ENCODE measurements at regions not wholly inside any gene's neighbourhood (a gene's known extent, or its start where the extent isn't known, plus 50 kb on each side); places are given as distances from the start of the nearest gene placed in this dataset.
A peak's percentile ranks its signal among the peaks of the same experiment; 100 is the strongest.

- Histone ChIP-seq H4K20me1 (ENCODE audit: control insufficient read depth, extremely low read depth, insufficient read depth, low read length) (no peaks in the 10 kb centered on the region), H2AFZ (ENCODE audit: control insufficient read depth, low read length) (no peak overlapping the region), H3K9me3 (ENCODE audit: control insufficient read depth, low read depth, low read length) (no peaks in the 10 kb centered on the region), H3K27ac (ENCODE audit: control insufficient read depth, insufficient read depth, low read length) (no peak overlapping the region), H3K4me2 (ENCODE audit: control insufficient read depth, extremely low read depth, insufficient read depth, low read depth, low read length) (no peak overlapping the region), H3K9ac (ENCODE audit: control insufficient read depth, extremely low read depth, insufficient read depth, low read length) (no peak overlapping the region), H3K4me1 (ENCODE audit: control insufficient read depth, extremely low read depth, insufficient read depth, low read length) (peaks cover 4% of the 10 kb centered on the region), H3K36me3 (ENCODE audit: control insufficient read depth in 2 of 2, extremely low read depth in 1 of 2, insufficient read depth in 2 of 2, low read length in 2 of 2) (no peaks in the 10 kb centered on the region), H3K79me2 (ENCODE audit: control insufficient read depth, insufficient read depth, low read length) (no peaks in the 10 kb centered on the region), H3K9me1 (ENCODE audit: control insufficient read depth, extremely low read depth, insufficient read depth, low read length) (no peaks in the 10 kb centered on the region), H3K4me3 (ENCODE audit: control insufficient read depth in 2 of 3, extremely low read depth in 1 of 3, insufficient read depth in 2 of 3, low read depth in 1 of 3, low read length in 3 of 3) (no peak overlapping the region), H3K27me3 (ENCODE audit: control insufficient read depth, extremely low read depth, insufficient read depth, low read length) (no peaks in the 10 kb centered on the region)
- DNase-seq (ENCODE audit: low read depth, low spot score), result no peak
- no peak for FAIRE-seq
- TF ChIP-seq EZH2 (IDR thresholded peaks at IDR 0.05; ENCODE audit: low read length), result no peak
- dilution Hi-C loops (cut with MboI; ENCODE audit: extremely low pct_ligation_motif_present, low sequenced_read_pairs), result no loop called here
Measured at GRCh38 chr5:106094839-106095238, 1575.9 kb downstream of the EFNA5 start.

GRCh38 chr5:106094204-106094607 is 1576.5 kb downstream of the EFNA5 start:
- Histone ChIP-seq H3K9me1 (ENCODE audit: control insufficient read depth, extremely low read depth, insufficient read depth, low read length) (no peaks in the 10 kb centered on the region), H3K4me2 (ENCODE audit: control insufficient read depth, extremely low read depth, insufficient read depth, low read depth, low read length) (peak overlapping the region; percentile 45), H3K9me3 (ENCODE audit: control insufficient read depth, low read depth, low read length) (no peaks in the 10 kb centered on the region), H3K27ac (ENCODE audit: control insufficient read depth, insufficient read depth, low read length) (no peak overlapping the region), H3K27me3 (ENCODE audit: control insufficient read depth, extremely low read depth, insufficient read depth, low read length) (no peaks in the 10 kb centered on the region), H3K4me3 (ENCODE audit: control insufficient read depth in 2 of 3, extremely low read depth in 1 of 3, insufficient read depth in 2 of 3, low read depth in 1 of 3, low read length in 3 of 3) (no peak overlapping the region), H3K4me1 (ENCODE audit: control insufficient read depth, extremely low read depth, insufficient read depth, low read length) (peaks cover 4% of the 10 kb centered on the region), H3K9ac (ENCODE audit: control insufficient read depth, extremely low read depth, insufficient read depth, low read length) (no peak overlapping the region), H3K36me3 (ENCODE audit: control insufficient read depth in 2 of 2, extremely low read depth in 1 of 2, insufficient read depth in 2 of 2, low read length in 2 of 2) (no peaks in the 10 kb centered on the region), H2AFZ (ENCODE audit: control insufficient read depth, low read length) (peak overlapping the region; percentile 15), H4K20me1 (ENCODE audit: control insufficient read depth, extremely low read depth, insufficient read depth, low read length) (no peaks in the 10 kb centered on the region), H3K79me2 (ENCODE audit: control insufficient read depth, insufficient read depth, low read length) (no peaks in the 10 kb centered on the region)
- dilution Hi-C loops (cut with MboI; ENCODE audit: extremely low pct_ligation_motif_present, low sequenced_read_pairs), result no loop called here
- DNase-seq (ENCODE audit: low read depth, low spot score) (peak; percentile 36), FAIRE-seq (peak; percentile 85)
- no peak for TF ChIP-seq EZH2 (IDR thresholded peaks at IDR 0.05; ENCODE audit: low read length)
- no peak for TF ChIP-seq CTCF (optimal IDR thresholded peaks at IDR 0.05 in 1 of 3, IDR thresholded peaks at IDR 0.05 in 1 of 3, conservative IDR thresholded peaks at IDR 0.05 in 1 of 3; ENCODE audit: extremely low read depth in 1 of 3, insufficient read depth in 2 of 3, low read length in 3 of 3)

GRCh38 chr5:106093134-106093533 is 1577.6 kb downstream of the EFNA5 start:
- H4K20me1 ChIP-seq (ENCODE audit: control insufficient read depth, extremely low read depth, insufficient read depth, low read length), result no peaks in the 10 kb centered on the region
- DNase-seq (ENCODE audit: low read depth, low spot score) (no peak), FAIRE-seq (no peak)
- H3K79me2 ChIP-seq (ENCODE audit: control insufficient read depth, insufficient read depth, low read length), result no peaks in the 10 kb centered on the region
- peaks cover 4% of the 10 kb centered on the region for H3K4me1 ChIP-seq (ENCODE audit: control insufficient read depth, extremely low read depth, insufficient read depth, low read length)
- H3K27me3 ChIP-seq (ENCODE audit: control insufficient read depth, extremely low read depth, insufficient read depth, low read length), result no peaks in the 10 kb centered on the region
- no peak overlapping the region for H3K4me2 ChIP-seq (ENCODE audit: control insufficient read depth, extremely low read depth, insufficient read depth, low read depth, low read length)
- no peaks in the 10 kb centered on the region for H3K36me3 ChIP-seq (ENCODE audit: control insufficient read depth in 2 of 2, extremely low read depth in 1 of 2, insufficient read depth in 2 of 2, low read length in 2 of 2)
- no peak overlapping the region for H2AFZ ChIP-seq (ENCODE audit: control insufficient read depth, low read length)
- no peaks in the 10 kb centered on the region for H3K9me3 ChIP-seq (ENCODE audit: control insufficient read depth, low read depth, low read length)
- H3K9me1 ChIP-seq (ENCODE audit: control insufficient read depth, extremely low read depth, insufficient read depth, low read length), result no peaks in the 10 kb centered on the region
- no peak overlapping the region for H3K4me3 ChIP-seq (ENCODE audit: control insufficient read depth in 2 of 3, extremely low read depth in 1 of 3, insufficient read depth in 2 of 3, low read depth in 1 of 3, low read length in 3 of 3)
- H3K9ac ChIP-seq (ENCODE audit: control insufficient read depth, extremely low read depth, insufficient read depth, low read length), result no peak overlapping the region
- H3K27ac ChIP-seq (ENCODE audit: control insufficient read depth, insufficient read depth, low read length), result no peak overlapping the region
- TF ChIP-seq EZH2 (IDR thresholded peaks at IDR 0.05; ENCODE audit: low read length), result no peak
- TF ChIP-seq CTCF (optimal IDR thresholded peaks at IDR 0.05 in 1 of 3, IDR thresholded peaks at IDR 0.05 in 1 of 3, conservative IDR thresholded peaks at IDR 0.05 in 1 of 3; ENCODE audit: extremely low read depth in 1 of 3, insufficient read depth in 2 of 3, low read length in 3 of 3), result no peak
- dilution Hi-C loops (cut with MboI; ENCODE audit: extremely low pct_ligation_motif_present, low sequenced_read_pairs), result no loop called here
